ENCODE measurements at regions not wholly inside any gene's neighbourhood (a gene's known extent, or its start where the extent isn't known, plus 50 kb on each side); places are given as distances from the start of the nearest gene placed in this dataset.
"Not testable (repeated sequence)": the region's sequence is repeated elsewhere in the genome, so short reads cannot be mapped to it uniquely, and the experiment has no call there.

GRCh38 chr6:10093282-10093681 lies 321.6 kb downstream of the TFAP2A start:
- Histone ChIP-seq H3K4me1 (ENCODE audit: control insufficient read depth, low read depth, low read length) (no peaks in the 10 kb centered on the region), H3K9ac (ENCODE audit: low read length) (no peak overlapping the region), H3K9me3 (ENCODE audit: control insufficient read depth, low read depth, low read length) (peaks cover 7% of the 10 kb centered on the region), H3K27me3 (ENCODE audit: control insufficient read depth, insufficient read depth, low read length) (no peaks in the 10 kb centered on the region), H3K27ac (ENCODE audit: low read length) (no peak overlapping the region), H3K4me3 (ENCODE audit: low read length) (no peak overlapping the region), H3K36me3 (ENCODE audit: control insufficient read depth, low read depth, low read length) (no peaks in the 10 kb centered on the region)

GRCh38 chr6:10084111-10084986 lies 330.5 kb downstream of the TFAP2A start:
- Histone ChIP-seq H3K9me3 (ENCODE audit: control insufficient read depth, low read depth, low read length) (no peaks in the 10 kb centered on the region), H3K27me3 (ENCODE audit: control insufficient read depth, insufficient read depth, low read length) (no peaks in the 10 kb centered on the region), H3K9ac (ENCODE audit: low read length) (no peak overlapping the region), H3K4me1 (ENCODE audit: control insufficient read depth, low read depth, low read length) (no peaks in the 10 kb centered on the region), H3K36me3 (ENCODE audit: control insufficient read depth, low read depth, low read length) (no peaks in the 10 kb centered on the region), H3K4me3 (ENCODE audit: low read length) (no peak overlapping the region), H3K27ac (ENCODE audit: low read length) (no peak overlapping the region)

- Histone ChIP-seq H3K4me3 (ENCODE audit: low read length) (no peak overlapping the region), H3K27ac (ENCODE audit: low read length) (no peak overlapping the region), H3K27me3 (ENCODE audit: control insufficient read depth, insufficient read depth, low read length) (no peaks in the 10 kb centered on the region), H3K9me3 (ENCODE audit: control insufficient read depth, low read depth, low read length) (no peaks in the 10 kb centered on the region), H3K4me1 (ENCODE audit: control insufficient read depth, low read depth, low read length) (no peaks in the 10 kb centered on the region), H3K36me3 (ENCODE audit: control insufficient read depth, low read depth, low read length) (no peaks in the 10 kb centered on the region), H3K9ac (ENCODE audit: low read length) (no peak overlapping the region)
Measured at GRCh38 chr6:10082385-10082784, 332.5 kb downstream of the TFAP2A start.

- no peak overlapping the region for H3K9ac ChIP-seq (ENCODE audit: low read length)
- H3K9me3 ChIP-seq (ENCODE audit: control insufficient read depth, low read depth, low read length): no peaks in the 10 kb centered on the region
- no peaks in the 10 kb centered on the region for H3K36me3 ChIP-seq (ENCODE audit: control insufficient read depth, low read depth, low read length)
- no peaks in the 10 kb centered on the region for H3K4me1 ChIP-seq (ENCODE audit: control insufficient read depth, low read depth, low read length)
- no peak overlapping the region for H3K27ac ChIP-seq (ENCODE audit: low read length)
- H3K4me3 ChIP-seq (ENCODE audit: low read length): no peak overlapping the region
- no peaks in the 10 kb centered on the region for H3K27me3 ChIP-seq (ENCODE audit: control insufficient read depth, insufficient read depth, low read length)
Measured at GRCh38 chr6:10081957-10082356, 332.9 kb downstream of the TFAP2A start.

GRCh38 chr6:10081075-10081474 lies 333.8 kb downstream of the TFAP2A start:
- H3K4me1 ChIP-seq (ENCODE audit: control insufficient read depth, low read depth, low read length): no peaks in the 10 kb centered on the region
- H3K27me3 ChIP-seq (ENCODE audit: control insufficient read depth, insufficient read depth, low read length): no peaks in the 10 kb centered on the region
- H3K4me3 ChIP-seq (ENCODE audit: low read length): no peak overlapping the region
- no peak overlapping the region for H3K27ac ChIP-seq (ENCODE audit: low read length)
- H3K9me3 ChIP-seq (ENCODE audit: control insufficient read depth, low read depth, low read length): no peaks in the 10 kb centered on the region
- no peak overlapping the region for H3K9ac ChIP-seq (ENCODE audit: low read length)
- no peaks in the 10 kb centered on the region for H3K36me3 ChIP-seq (ENCODE audit: control insufficient read depth, low read depth, low read length)

- Histone ChIP-seq H3K27ac (ENCODE audit: low read length) (no peak overlapping the region), H3K9me3 (ENCODE audit: control insufficient read depth, low read depth, low read length) (no peaks in the 10 kb centered on the region), H3K36me3 (ENCODE audit: control insufficient read depth, low read depth, low read length) (no peaks in the 10 kb centered on the region), H3K4me1 (ENCODE audit: control insufficient read depth, low read depth, low read length) (no peaks in the 10 kb centered on the region), H3K9ac (ENCODE audit: low read length) (no peak overlapping the region), H3K4me3 (ENCODE audit: low read length) (no peak overlapping the region), H3K27me3 (ENCODE audit: control insufficient read depth, insufficient read depth, low read length) (no peaks in the 10 kb centered on the region)
Measured at GRCh38 chr6:10080561-10080960, 334.3 kb downstream of the TFAP2A start.

GRCh38 chr6:10078581-10078980 lies 336.3 kb downstream of the TFAP2A start:
- no peaks in the 10 kb centered on the region for H3K27me3 ChIP-seq (ENCODE audit: control insufficient read depth, insufficient read depth, low read length)
- no peak overlapping the region for H3K4me3 ChIP-seq (ENCODE audit: low read length)
- H3K27ac ChIP-seq (ENCODE audit: low read length): no peak overlapping the region
- no peak overlapping the region for H3K9ac ChIP-seq (ENCODE audit: low read length)
- H3K36me3 ChIP-seq (ENCODE audit: control insufficient read depth, low read depth, low read length): no peaks in the 10 kb centered on the region
- no peaks in the 10 kb centered on the region for H3K9me3 ChIP-seq (ENCODE audit: control insufficient read depth, low read depth, low read length)
- H3K4me1 ChIP-seq (ENCODE audit: control insufficient read depth, low read depth, low read length): no peaks in the 10 kb centered on the region

- H3K9me3 ChIP-seq (ENCODE audit: control insufficient read depth, low read depth, low read length); H3K9ac ChIP-seq (ENCODE audit: low read length); H3K4me3 ChIP-seq (ENCODE audit: low read length); H3K36me3 ChIP-seq (ENCODE audit: control insufficient read depth, low read depth, low read length); H3K27me3 ChIP-seq (ENCODE audit: control insufficient read depth, insufficient read depth, low read length); H3K4me1 ChIP-seq (ENCODE audit: control insufficient read depth, low read depth, low read length); H3K27ac ChIP-seq (ENCODE audit: low read length): not testable (repeated sequence)
Measured at GRCh38 chr6:10074726-10075125, 340.1 kb downstream of the TFAP2A start.

- Histone ChIP-seq H3K9me3 (ENCODE audit: control insufficient read depth, low read depth, low read length) (no peaks in the 10 kb centered on the region), H3K27me3 (ENCODE audit: control insufficient read depth, insufficient read depth, low read length) (no peaks in the 10 kb centered on the region), H3K27ac (ENCODE audit: low read length) (no peak overlapping the region), H3K4me3 (ENCODE audit: low read length) (no peak overlapping the region), H3K4me1 (ENCODE audit: control insufficient read depth, low read depth, low read length) (no peaks in the 10 kb centered on the region), H3K9ac (ENCODE audit: low read length) (no peak overlapping the region), H3K36me3 (ENCODE audit: control insufficient read depth, low read depth, low read length) (no peaks in the 10 kb centered on the region)
Measured at GRCh38 chr6:10073341-10073740, 341.5 kb downstream of the TFAP2A start.

GRCh38 chr6:10071631-10072220 lies 343.1 kb downstream of the TFAP2A start:
- no peaks in the 10 kb centered on the region for H3K9me3 ChIP-seq (ENCODE audit: control insufficient read depth, low read depth, low read length)
- H3K4me3 ChIP-seq (ENCODE audit: low read length): no peak overlapping the region
- H3K27ac ChIP-seq (ENCODE audit: low read length): no peak overlapping the region
- no peak overlapping the region for H3K9ac ChIP-seq (ENCODE audit: low read length)
- H3K27me3 ChIP-seq (ENCODE audit: control insufficient read depth, insufficient read depth, low read length): no peaks in the 10 kb centered on the region
- H3K36me3 ChIP-seq (ENCODE audit: control insufficient read depth, low read depth, low read length): no peaks in the 10 kb centered on the region
- no peaks in the 10 kb centered on the region for H3K4me1 ChIP-seq (ENCODE audit: control insufficient read depth, low read depth, low read length)

- H3K9me3 ChIP-seq (ENCODE audit: control insufficient read depth, low read depth, low read length): no peaks in the 10 kb centered on the region
- H3K36me3 ChIP-seq (ENCODE audit: control insufficient read depth, low read depth, low read length): no peaks in the 10 kb centered on the region
- H3K4me3 ChIP-seq (ENCODE audit: low read length): no peak overlapping the region
- H3K4me1 ChIP-seq (ENCODE audit: control insufficient read depth, low read depth, low read length): peaks cover 31% of the 10 kb centered on the region
- H3K27ac ChIP-seq (ENCODE audit: low read length): no peak overlapping the region
- H3K27me3 ChIP-seq (ENCODE audit: control insufficient read depth, insufficient read depth, low read length): no peaks in the 10 kb centered on the region
- no peak overlapping the region for H3K9ac ChIP-seq (ENCODE audit: low read length)
Measured at GRCh38 chr6:10060004-10060403, 354.9 kb downstream of the TFAP2A start.

GRCh38 chr6:10054672-10055071 lies 360.2 kb downstream of the TFAP2A start:
- no peak overlapping the region for H3K9ac ChIP-seq (ENCODE audit: low read length)
- H3K27me3 ChIP-seq (ENCODE audit: control insufficient read depth, insufficient read depth, low read length): no peaks in the 10 kb centered on the region
- H3K4me3 ChIP-seq (ENCODE audit: low read length): no peak overlapping the region
- H3K4me1 ChIP-seq (ENCODE audit: control insufficient read depth, low read depth, low read length): peaks cover 12% of the 10 kb centered on the region
- H3K9me3 ChIP-seq (ENCODE audit: control insufficient read depth, low read depth, low read length): no peaks in the 10 kb centered on the region
- no peaks in the 10 kb centered on the region for H3K36me3 ChIP-seq (ENCODE audit: control insufficient read depth, low read depth, low read length)
- H3K27ac ChIP-seq (ENCODE audit: low read length): no peak overlapping the region

Data from iPS-18a (cell line).